ENCODE measurements at regions not wholly inside any gene's neighbourhood (a gene's known extent, or its start where the extent isn't known, plus 50 kb on each side); places are given as distances from the start of the nearest gene placed in this dataset.

- Mint-ChIP-seq H3K4me3 (no peak overlapping the region), H3K4me1 (peaks cover 42% of the 10 kb centered on the region), H3K27ac (no peak overlapping the region), H3K9me3 (peaks cover 4% of the 10 kb centered on the region), H3K27me3 (no peaks in the 10 kb centered on the region), H3K36me3 (no peaks in the 10 kb centered on the region)
- no peak for ATAC-seq
Measured at GRCh38 chr21:35208104-35208503, 159.0 kb upstream of the RUNX1 start.

- ATAC-seq = no peak
- Mint-ChIP-seq H3K27ac (peak overlapping the region; percentile 88), H3K27me3 (no peaks in the 10 kb centered on the region), H3K4me1 (peaks cover 35% of the 10 kb centered on the region), H3K36me3 (no peaks in the 10 kb centered on the region), H3K4me3 (no peak overlapping the region), H3K9me3 (peaks cover 4% of the 10 kb centered on the region)
Measured at GRCh38 chr21:35207322-35207721, 158.2 kb upstream of the RUNX1 start.

DNA sequence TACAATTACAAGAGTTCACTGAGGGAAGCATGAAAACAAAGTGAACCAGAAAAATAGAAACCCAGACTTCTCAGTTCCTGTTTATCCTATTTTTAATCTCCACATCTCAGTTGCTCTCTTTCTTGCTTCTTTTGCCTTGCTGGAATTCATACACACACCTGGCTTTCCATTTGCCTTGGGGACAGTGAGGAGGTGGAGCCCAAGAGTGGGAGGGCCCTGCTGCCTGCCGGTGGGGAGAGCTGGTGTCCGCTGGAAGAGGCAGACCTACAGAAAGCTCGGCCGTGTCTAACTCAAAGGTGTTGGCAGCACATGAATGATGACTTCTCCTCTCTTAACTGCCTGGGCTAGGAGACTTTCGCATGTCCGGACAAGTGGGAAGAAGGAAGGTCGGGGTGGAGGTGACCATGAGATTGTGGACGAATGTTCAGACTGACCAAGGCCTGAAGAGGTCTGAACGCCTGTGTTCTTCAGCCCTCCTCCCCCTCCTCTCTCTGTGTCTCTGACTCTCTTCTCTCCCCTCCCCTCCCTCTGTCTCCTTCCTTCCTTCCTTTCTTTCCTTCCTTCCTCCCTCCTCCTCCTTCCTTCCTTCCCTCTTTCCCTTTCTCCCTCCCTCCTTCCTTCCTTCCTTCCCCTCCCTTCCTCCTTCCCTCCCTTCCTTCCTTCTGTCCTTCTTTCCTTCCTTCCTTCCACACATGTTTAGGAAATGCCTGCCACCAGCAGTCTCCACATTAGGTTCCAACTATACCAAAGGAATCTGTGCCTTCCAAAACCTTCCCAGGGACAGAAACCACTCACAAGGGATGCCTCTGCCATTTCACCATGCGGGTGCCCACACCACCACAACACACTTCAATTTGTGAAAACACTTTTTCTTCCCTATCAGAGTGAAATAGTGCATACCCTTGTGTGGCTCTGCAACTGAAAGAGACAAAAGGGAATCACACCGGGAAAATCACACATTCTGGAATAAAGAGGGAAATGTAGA, 157.3 kb upstream of the RUNX1 start:
- peaks cover 4% of the 10 kb centered on the region for H3K9me3 Mint-ChIP-seq
- ATAC-seq = peak; percentile 58
- H3K27me3 Mint-ChIP-seq = no peaks in the 10 kb centered on the region
- peaks cover 33% of the 10 kb centered on the region for H3K4me1 Mint-ChIP-seq
- no peaks in the 10 kb centered on the region for H3K36me3 Mint-ChIP-seq
- peak overlapping the region; percentile 88 for H3K27ac Mint-ChIP-seq
- H3K4me3 Mint-ChIP-seq = peak overlapping the region; percentile 59

GRCh38 chr21:35204850-35205541, 155.9 kb upstream of the RUNX1 start:
- Mint-ChIP-seq H3K27ac (peak overlapping the region; percentile 88), H3K9me3 (no peaks in the 10 kb centered on the region), H3K4me1 (peaks cover 35% of the 10 kb centered on the region), H3K27me3 (no peaks in the 10 kb centered on the region), H3K4me3 (peak overlapping the region; percentile 66), H3K36me3 (no peaks in the 10 kb centered on the region)
- peak; percentile 44 for ATAC-seq

GRCh38 chr21:35204125-35204524, 155.0 kb upstream of the RUNX1 start:
- H3K4me3 Mint-ChIP-seq = no peak overlapping the region
- peak overlapping the region; percentile 88 for H3K27ac Mint-ChIP-seq
- ATAC-seq = no peak
- H3K9me3 Mint-ChIP-seq = no peaks in the 10 kb centered on the region
- peaks cover 41% of the 10 kb centered on the region for H3K4me1 Mint-ChIP-seq
- H3K27me3 Mint-ChIP-seq = no peaks in the 10 kb centered on the region
- no peaks in the 10 kb centered on the region for H3K36me3 Mint-ChIP-seq

- Mint-ChIP-seq H3K9me3 (no peaks in the 10 kb centered on the region), H3K27me3 (no peaks in the 10 kb centered on the region), H3K4me1 (peaks cover 49% of the 10 kb centered on the region), H3K27ac (peak overlapping the region; percentile 88), H3K4me3 (no peak overlapping the region), H3K36me3 (no peaks in the 10 kb centered on the region)
- ATAC-seq = no peak
Measured at GRCh38 chr21:35203093-35203977, 154.2 kb upstream of the RUNX1 start.

GRCh38 chr21:35202431-35202830, 153.3 kb upstream of the RUNX1 start:
- H3K4me3 Mint-ChIP-seq = no peak overlapping the region
- H3K27me3 Mint-ChIP-seq = no peaks in the 10 kb centered on the region
- no peak for ATAC-seq
- no peak overlapping the region for H3K27ac Mint-ChIP-seq
- no peaks in the 10 kb centered on the region for H3K9me3 Mint-ChIP-seq
- no peaks in the 10 kb centered on the region for H3K36me3 Mint-ChIP-seq
- peaks cover 54% of the 10 kb centered on the region for H3K4me1 Mint-ChIP-seq

GRCh38 chr21:35201799-35202198, 152.7 kb upstream of the RUNX1 start:
- H3K27me3 Mint-ChIP-seq = no peaks in the 10 kb centered on the region
- H3K9me3 Mint-ChIP-seq = no peaks in the 10 kb centered on the region
- no peak for ATAC-seq
- H3K4me1 Mint-ChIP-seq = peaks cover 48% of the 10 kb centered on the region
- H3K27ac Mint-ChIP-seq = no peak overlapping the region
- H3K36me3 Mint-ChIP-seq = no peaks in the 10 kb centered on the region
- no peak overlapping the region for H3K4me3 Mint-ChIP-seq

DNA sequence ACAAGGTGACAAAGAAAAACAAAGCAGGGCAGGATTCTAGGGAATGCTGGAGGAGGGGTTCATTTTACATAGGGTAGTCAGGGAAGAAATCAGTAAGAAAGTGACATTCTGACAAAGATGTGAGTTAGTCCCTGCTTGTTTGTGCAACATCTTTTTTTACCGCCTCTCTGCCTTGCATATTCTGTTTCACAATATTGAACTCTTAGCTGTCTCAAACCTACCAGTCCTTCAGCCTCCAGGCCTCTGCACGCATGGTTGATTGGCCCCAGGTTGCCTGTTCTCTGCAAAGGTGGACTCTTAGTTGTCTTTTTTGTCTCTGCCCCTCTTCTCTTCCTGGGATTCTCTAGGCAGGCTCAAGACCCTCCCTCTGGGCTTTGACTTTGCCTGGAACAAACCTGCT, 152.2 kb upstream of the RUNX1 start:
- no peak overlapping the region for H3K4me3 Mint-ChIP-seq
- ATAC-seq = no peak
- H3K27ac Mint-ChIP-seq = no peak overlapping the region
- H3K4me1 Mint-ChIP-seq = peaks cover 43% of the 10 kb centered on the region
- no peaks in the 10 kb centered on the region for H3K9me3 Mint-ChIP-seq
- H3K27me3 Mint-ChIP-seq = no peaks in the 10 kb centered on the region
- no peaks in the 10 kb centered on the region for H3K36me3 Mint-ChIP-seq

DNA sequence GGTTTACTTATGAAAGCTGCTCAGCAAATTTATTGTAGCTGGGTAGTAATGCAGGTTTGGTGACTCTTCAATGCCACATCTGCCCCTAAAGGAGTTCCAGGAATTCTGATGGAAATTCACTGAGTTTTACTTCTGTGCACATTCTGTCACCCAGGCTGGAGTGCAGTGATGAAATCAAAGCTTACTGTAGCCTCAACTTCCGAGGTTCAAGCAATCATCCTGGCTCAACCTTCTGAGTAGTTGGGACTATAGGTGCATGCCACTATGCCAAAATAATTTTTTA, 150.6 kb upstream of the RUNX1 start:
- Mint-ChIP-seq H3K27ac (peak overlapping the region; percentile 73), H3K4me3 (no peak overlapping the region), H3K36me3 (no peaks in the 10 kb centered on the region), H3K9me3 (peaks cover 5% of the 10 kb centered on the region), H3K4me1 (peaks cover 26% of the 10 kb centered on the region), H3K27me3 (no peaks in the 10 kb centered on the region)
- ATAC-seq = no peak

- H3K9me3 Mint-ChIP-seq = peaks cover 6% of the 10 kb centered on the region
- H3K4me1 Mint-ChIP-seq = peaks cover 24% of the 10 kb centered on the region
- no peaks in the 10 kb centered on the region for H3K27me3 Mint-ChIP-seq
- H3K27ac Mint-ChIP-seq = peak overlapping the region; percentile 73
- H3K36me3 Mint-ChIP-seq = no peaks in the 10 kb centered on the region
- ATAC-seq = peak; percentile 71
- peak overlapping the region; percentile 21 for H3K4me3 Mint-ChIP-seq
Measured at GRCh38 chr21:35198982-35199732, 150.1 kb upstream of the RUNX1 start.

- H3K4me3 Mint-ChIP-seq = no peak overlapping the region
- H3K4me1 Mint-ChIP-seq = peaks cover 28% of the 10 kb centered on the region
- H3K27me3 Mint-ChIP-seq = no peaks in the 10 kb centered on the region
- no peak for ATAC-seq
- peak overlapping the region; percentile 73 for H3K27ac Mint-ChIP-seq
- peaks cover 10% of the 10 kb centered on the region for H3K9me3 Mint-ChIP-seq
- H3K36me3 Mint-ChIP-seq = peaks cover 4% of the 10 kb centered on the region
Measured at GRCh38 chr21:35198565-35198964, 149.5 kb upstream of the RUNX1 start.

- H3K4me1 Mint-ChIP-seq = peaks cover 31% of the 10 kb centered on the region
- no peaks in the 10 kb centered on the region for H3K27me3 Mint-ChIP-seq
- peak overlapping the region; percentile 73 for H3K27ac Mint-ChIP-seq
- H3K4me3 Mint-ChIP-seq = no peak overlapping the region
- H3K36me3 Mint-ChIP-seq = peaks cover 7% of the 10 kb centered on the region
- ATAC-seq = no peak
- H3K9me3 Mint-ChIP-seq = peaks cover 13% of the 10 kb centered on the region
Measured at GRCh38 chr21:35197992-35198431, 148.9 kb upstream of the RUNX1 start.

DNA sequence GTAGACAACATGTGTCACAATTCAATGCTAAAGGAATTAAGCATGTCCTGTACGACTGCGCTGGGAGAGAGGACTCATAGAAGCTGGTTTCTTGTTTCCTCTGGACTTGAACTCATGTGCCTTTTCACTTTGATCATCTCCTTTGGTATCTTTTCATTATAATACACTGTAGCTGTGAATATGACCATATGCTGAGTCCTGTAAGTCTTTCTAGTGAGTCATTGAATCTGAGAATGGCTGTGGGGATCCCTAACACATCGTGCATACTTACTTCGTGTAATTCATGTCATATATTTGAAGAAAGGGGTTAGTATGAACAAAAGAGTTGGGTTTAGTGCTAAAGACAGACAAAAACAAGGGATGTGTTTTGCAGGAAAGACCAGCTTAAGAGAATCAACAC, 148.1 kb upstream of the RUNX1 start:
- Mint-ChIP-seq H3K27me3 (no peaks in the 10 kb centered on the region), H3K27ac (no peak overlapping the region), H3K4me1 (peaks cover 35% of the 10 kb centered on the region), H3K4me3 (no peak overlapping the region), H3K9me3 (peaks cover 18% of the 10 kb centered on the region), H3K36me3 (peaks cover 7% of the 10 kb centered on the region)
- no peak for ATAC-seq

All from stimulated activated memory B cell treated with anti-CD40 and anti-IgM and Interleukin-4, amounts not matched to agents 10 μg/mL and 1 μg/mL and 100 μg/mL, for 72 hours (primary cell).